ENCODE measurements at regions not wholly inside any gene's neighbourhood (a gene's known extent, or its start where the extent isn't known, plus 50 kb on each side); places are given as distances from the start of the nearest gene placed in this dataset.

- TF ChIP-seq, protein P1, sequence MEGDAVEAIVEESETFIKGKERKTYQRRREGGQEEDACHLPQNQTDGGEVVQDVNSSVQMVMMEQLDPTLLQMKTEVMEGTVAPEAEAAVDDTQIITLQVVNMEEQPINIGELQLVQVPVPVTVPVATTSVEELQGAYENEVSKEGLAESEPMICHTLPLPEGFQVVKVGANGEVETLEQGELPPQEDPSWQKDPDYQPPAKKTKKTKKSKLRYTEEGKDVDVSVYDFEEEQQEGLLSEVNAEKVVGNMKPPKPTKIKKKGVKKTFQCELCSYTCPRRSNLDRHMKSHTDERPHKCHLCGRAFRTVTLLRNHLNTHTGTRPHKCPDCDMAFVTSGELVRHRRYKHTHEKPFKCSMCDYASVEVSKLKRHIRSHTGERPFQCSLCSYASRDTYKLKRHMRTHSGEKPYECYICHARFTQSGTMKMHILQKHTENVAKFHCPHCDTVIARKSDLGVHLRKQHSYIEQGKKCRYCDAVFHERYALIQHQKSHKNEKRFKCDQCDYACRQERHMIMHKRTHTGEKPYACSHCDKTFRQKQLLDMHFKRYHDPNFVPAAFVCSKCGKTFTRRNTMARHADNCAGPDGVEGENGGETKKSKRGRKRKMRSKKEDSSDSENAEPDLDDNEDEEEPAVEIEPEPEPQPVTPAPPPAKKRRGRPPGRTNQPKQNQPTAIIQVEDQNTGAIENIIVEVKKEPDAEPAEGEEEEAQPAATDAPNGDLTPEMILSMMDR (IDR thresholded peaks at IDR 0.05), result no peak
- no peak for TF ChIP-seq ZFX (IDR thresholded peaks at IDR 0.05; ENCODE audit: borderline replicate concordance)
- H3K27ac ChIP-seq, result no peak overlapping the region
Observed at GRCh38 chr3:150248888-150249681, 159.0 kb upstream of the TSC22D2 start.

DNA sequence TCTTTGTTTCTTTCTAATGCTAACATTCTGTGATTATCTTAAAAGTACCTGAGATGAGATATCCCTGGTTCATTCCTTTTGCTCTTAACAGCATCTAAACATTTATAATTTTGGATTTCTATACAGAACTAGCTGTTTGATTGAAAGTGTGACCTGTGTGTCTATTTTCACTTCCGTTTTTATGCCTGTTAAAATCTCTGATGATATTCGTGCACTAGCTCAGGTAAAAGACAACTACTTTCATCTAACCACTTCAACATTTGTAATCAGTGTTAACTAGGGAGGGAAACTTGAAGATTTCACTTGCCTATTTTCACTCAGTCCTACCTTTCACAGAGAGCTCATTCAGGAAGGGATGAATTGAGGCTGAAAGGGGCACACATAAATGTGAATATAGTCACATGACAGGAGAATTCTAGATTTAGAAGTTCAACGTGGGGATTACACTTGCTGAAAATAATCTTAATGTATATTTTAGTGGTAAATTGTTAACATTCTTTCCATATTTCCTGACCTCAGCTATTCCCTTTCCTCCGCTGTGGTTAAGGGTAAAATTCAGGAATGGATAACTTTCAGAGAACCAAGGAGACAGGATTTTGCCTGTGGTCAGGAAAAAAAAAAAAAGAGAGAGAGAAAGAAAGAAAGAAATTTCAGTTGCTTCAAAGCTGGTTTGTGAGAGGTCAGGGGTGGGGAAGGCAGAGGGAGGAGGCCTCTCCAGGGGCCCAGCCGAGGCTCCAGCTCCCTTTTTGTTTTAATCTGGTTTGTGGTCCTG is 159.8 kb upstream of the TSC22D2 start:
- H3K27ac ChIP-seq, result no peak overlapping the region
- TF ChIP-seq, protein P1 (IDR thresholded peaks at IDR 0.05), result no peak
- no peak for TF ChIP-seq ZFX (IDR thresholded peaks at IDR 0.05; ENCODE audit: borderline replicate concordance)

- H3K27ac ChIP-seq, result no peak overlapping the region
- no peak for TF ChIP-seq ZFX (IDR thresholded peaks at IDR 0.05; ENCODE audit: borderline replicate concordance)
- TF ChIP-seq, protein P1 (IDR thresholded peaks at IDR 0.05), result no peak
Observed at GRCh38 chr3:150247441-150247840, 160.7 kb upstream of the TSC22D2 start.

DNA sequence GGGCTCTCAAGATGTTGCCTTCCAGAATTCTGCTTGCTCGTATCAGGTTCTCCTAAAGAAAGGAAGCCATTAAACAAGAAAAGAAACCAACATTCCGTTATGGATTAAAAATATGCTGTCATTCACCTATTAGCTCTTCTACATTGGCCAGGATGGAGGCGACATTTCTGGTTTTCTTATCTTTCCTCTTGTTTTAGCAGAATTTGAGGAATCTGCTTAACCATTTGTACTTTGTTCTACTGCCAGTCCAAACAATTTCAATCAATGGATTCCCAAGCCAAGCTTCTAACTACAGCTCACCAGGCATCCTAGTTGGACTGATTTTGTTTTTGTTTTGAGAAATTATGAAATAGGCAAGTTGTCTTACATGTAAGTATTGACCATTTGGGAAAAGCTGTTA is 164.6 kb upstream of the TSC22D2 start:
- TF ChIP-seq ZFX (IDR thresholded peaks at IDR 0.05; ENCODE audit: borderline replicate concordance), result no peak
- TF ChIP-seq, protein P1 (IDR thresholded peaks at IDR 0.05), result no peak
- no peak overlapping the region for H3K27ac ChIP-seq

DNA sequence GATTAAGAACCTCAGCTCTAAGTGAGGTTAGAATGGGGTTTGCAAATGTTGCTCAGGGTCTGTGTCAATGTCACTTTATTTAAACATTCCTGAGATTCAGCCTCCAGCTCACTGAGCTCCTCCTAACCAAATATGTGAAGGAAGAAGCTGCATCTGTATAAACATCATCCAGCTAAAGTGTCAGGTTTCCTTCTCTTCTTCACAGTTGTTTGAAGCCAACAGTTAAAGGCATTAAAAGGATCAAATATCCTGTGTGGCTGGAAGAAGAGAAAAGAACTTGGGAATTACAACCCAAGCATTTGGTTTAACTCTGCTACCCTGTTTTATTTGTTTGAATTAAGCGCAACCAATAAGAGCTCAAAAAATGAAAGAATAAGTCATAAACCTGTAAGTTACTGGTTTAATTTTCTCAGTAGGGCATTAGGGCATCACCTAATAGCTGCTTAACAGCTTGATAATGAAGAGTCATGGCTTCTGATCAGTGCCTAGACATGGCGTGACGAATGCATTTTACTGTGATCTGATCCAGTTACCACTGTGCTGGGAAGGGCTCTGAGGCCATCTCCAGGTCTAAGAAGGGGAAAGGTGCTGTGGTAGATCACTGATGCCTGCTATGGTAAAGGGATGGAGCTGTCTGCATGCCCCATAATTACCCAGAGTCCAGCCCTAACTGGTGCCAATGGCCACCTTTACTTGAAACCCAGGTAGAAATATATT is 165.7 kb upstream of the TSC22D2 start:
- no peak overlapping the region for H3K27ac ChIP-seq
- TF ChIP-seq ZFX (IDR thresholded peaks at IDR 0.05; ENCODE audit: borderline replicate concordance), result no peak
- TF ChIP-seq, protein P1 (IDR thresholded peaks at IDR 0.05), result no peak

DNA sequence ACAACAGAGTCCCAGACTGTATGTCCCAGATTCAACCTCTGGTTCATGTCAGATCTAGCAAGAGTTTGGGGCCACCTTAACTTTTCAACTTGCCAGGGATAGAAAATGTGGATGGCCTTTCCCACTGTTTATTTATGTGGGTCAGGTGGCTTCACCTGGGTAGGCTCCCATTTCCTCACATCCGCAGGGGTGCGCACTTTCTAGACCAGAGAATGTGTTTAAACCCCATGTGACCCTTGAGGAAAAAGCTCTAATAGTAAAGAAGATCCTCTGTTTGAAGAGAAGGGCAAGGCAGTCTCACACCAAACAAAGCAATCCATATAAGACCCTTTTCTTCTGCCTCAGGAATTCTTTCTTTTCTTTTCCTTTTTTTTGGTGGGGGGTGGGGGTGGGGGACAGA is 167.2 kb upstream of the TSC22D2 start:
- TF ChIP-seq, protein P1 (IDR thresholded peaks at IDR 0.05), result no peak
- TF ChIP-seq ZFX (IDR thresholded peaks at IDR 0.05; ENCODE audit: borderline replicate concordance), result no peak
- no peak overlapping the region for H3K27ac ChIP-seq

All from 22Rv1 (cell line).